ENCODE measurements at regions not wholly inside any gene's neighbourhood (a gene's known extent, or its start where the extent isn't known, plus 50 kb on each side); places are given as distances from the start of the nearest gene placed in this dataset.

GRCh38 chr7:34207810-34208209, 302.5 kb downstream of the BMPER start:
- Histone ChIP-seq H3K36me3 (ENCODE audit: control insufficient read depth in 2 of 2, insufficient read depth in 2 of 2, low read length in 2 of 2) (no peaks in the 10 kb centered on the region), H3K27ac (ENCODE audit: low read length) (no peak overlapping the region), H3K9me3 (ENCODE audit: control insufficient read depth in 2 of 2, low read length in 2 of 2) (no peaks in the 10 kb centered on the region)

GRCh38 chr7:34208878-34209621, 303.7 kb downstream of the BMPER start:
- Histone ChIP-seq H3K27ac (ENCODE audit: low read length) (no peak overlapping the region), H3K9ac (ENCODE audit: low read length in 2 of 2) (no peak overlapping the region), H3K9me3 (ENCODE audit: control insufficient read depth in 2 of 2, low read length in 2 of 2) (no peaks in the 10 kb centered on the region), H3K27me3 (ENCODE audit: control insufficient read depth in 1 of 2, insufficient read depth in 2 of 2, low read length in 2 of 2) (no peaks in the 10 kb centered on the region), H3K36me3 (ENCODE audit: control insufficient read depth in 2 of 2, insufficient read depth in 2 of 2, low read length in 2 of 2) (no peaks in the 10 kb centered on the region), H3K4me3 (ENCODE audit: low read length in 2 of 2) (no peak overlapping the region), H3K4me1 (ENCODE audit: control insufficient read depth, insufficient read depth, low read length) (no peaks in the 10 kb centered on the region)

More at GRCh38 chr7:34207810-34208209, 302.5 kb downstream of the BMPER start:
- H3K4me3 ChIP-seq (ENCODE audit: low read length in 2 of 2): no peak overlapping the region
- no peaks in the 10 kb centered on the region for H3K27me3 ChIP-seq (ENCODE audit: control insufficient read depth in 1 of 2, insufficient read depth in 2 of 2, low read length in 2 of 2)
- no peaks in the 10 kb centered on the region for H3K4me1 ChIP-seq (ENCODE audit: control insufficient read depth, insufficient read depth, low read length)
- H3K9ac ChIP-seq (ENCODE audit: low read length in 2 of 2): no peak overlapping the region

GRCh38 chr7:34211018-34211417, 305.7 kb downstream of the BMPER start:
- Histone ChIP-seq H3K4me1 (ENCODE audit: control insufficient read depth, insufficient read depth, low read length) (no peaks in the 10 kb centered on the region), H3K9ac (ENCODE audit: low read length in 2 of 2) (no peak overlapping the region), H3K9me3 (ENCODE audit: control insufficient read depth in 2 of 2, low read length in 2 of 2) (no peaks in the 10 kb centered on the region), H3K4me3 (ENCODE audit: low read length in 2 of 2) (no peak overlapping the region), H3K27ac (ENCODE audit: low read length) (no peak overlapping the region), H3K36me3 (ENCODE audit: control insufficient read depth in 2 of 2, insufficient read depth in 2 of 2, low read length in 2 of 2) (no peaks in the 10 kb centered on the region), H3K27me3 (ENCODE audit: control insufficient read depth in 1 of 2, insufficient read depth in 2 of 2, low read length in 2 of 2) (no peaks in the 10 kb centered on the region)

- Histone ChIP-seq H3K9me3 (ENCODE audit: control insufficient read depth in 2 of 2, low read length in 2 of 2) (no peaks in the 10 kb centered on the region), H3K4me1 (ENCODE audit: control insufficient read depth, insufficient read depth, low read length) (no peaks in the 10 kb centered on the region), H3K36me3 (ENCODE audit: control insufficient read depth in 2 of 2, insufficient read depth in 2 of 2, low read length in 2 of 2) (no peaks in the 10 kb centered on the region), H3K9ac (ENCODE audit: low read length in 2 of 2) (no peak overlapping the region), H3K27ac (ENCODE audit: low read length) (no peak overlapping the region), H3K4me3 (ENCODE audit: low read length in 2 of 2) (no peak overlapping the region), H3K27me3 (ENCODE audit: control insufficient read depth in 1 of 2, insufficient read depth in 2 of 2, low read length in 2 of 2) (no peaks in the 10 kb centered on the region)
Measured at GRCh38 chr7:34217972-34218371, 312.6 kb downstream of the BMPER start.

GRCh38 chr7:34219153-34219718, 313.9 kb downstream of the BMPER start:
- Histone ChIP-seq H3K9me3 (ENCODE audit: control insufficient read depth in 2 of 2, low read length in 2 of 2) (no peaks in the 10 kb centered on the region), H3K27me3 (ENCODE audit: control insufficient read depth in 1 of 2, insufficient read depth in 2 of 2, low read length in 2 of 2) (no peaks in the 10 kb centered on the region), H3K4me1 (ENCODE audit: control insufficient read depth, insufficient read depth, low read length) (no peaks in the 10 kb centered on the region), H3K36me3 (ENCODE audit: control insufficient read depth in 2 of 2, insufficient read depth in 2 of 2, low read length in 2 of 2) (no peaks in the 10 kb centered on the region), H3K4me3 (ENCODE audit: low read length in 2 of 2) (no peak overlapping the region), H3K9ac (ENCODE audit: low read length in 2 of 2) (no peak overlapping the region), H3K27ac (ENCODE audit: low read length) (no peak overlapping the region)

GRCh38 chr7:34220506-34221185, 315.3 kb downstream of the BMPER start:
- no peaks in the 10 kb centered on the region for H3K27me3 ChIP-seq (ENCODE audit: control insufficient read depth in 1 of 2, insufficient read depth in 2 of 2, low read length in 2 of 2)
- H3K9me3 ChIP-seq (ENCODE audit: control insufficient read depth in 2 of 2, low read length in 2 of 2): no peaks in the 10 kb centered on the region
- H3K4me3 ChIP-seq (ENCODE audit: low read length in 2 of 2): no peak overlapping the region

GRCh38 chr7:34222316-34222715, 317.0 kb downstream of the BMPER start:
- no peak overlapping the region for H3K27ac ChIP-seq (ENCODE audit: low read length)
- no peaks in the 10 kb centered on the region for H3K36me3 ChIP-seq (ENCODE audit: control insufficient read depth in 2 of 2, insufficient read depth in 2 of 2, low read length in 2 of 2)
- no peak overlapping the region for H3K4me3 ChIP-seq (ENCODE audit: low read length in 2 of 2)
- H3K9me3 ChIP-seq (ENCODE audit: control insufficient read depth in 2 of 2, low read length in 2 of 2): no peaks in the 10 kb centered on the region
- H3K4me1 ChIP-seq (ENCODE audit: control insufficient read depth, insufficient read depth, low read length): no peaks in the 10 kb centered on the region
- peaks cover 0 to 2% of the 10 kb centered on the region in 2 donors for H3K27me3 ChIP-seq (ENCODE audit: control insufficient read depth in 1 of 2, insufficient read depth in 2 of 2, low read length in 2 of 2)
- H3K9ac ChIP-seq (ENCODE audit: low read length in 2 of 2): no peak overlapping the region

More at GRCh38 chr7:34220506-34221185, 315.3 kb downstream of the BMPER start:
- Histone ChIP-seq H3K27ac (ENCODE audit: low read length) (no peak overlapping the region), H3K9ac (ENCODE audit: low read length in 2 of 2) (no peak overlapping the region), H3K36me3 (ENCODE audit: control insufficient read depth in 2 of 2, insufficient read depth in 2 of 2, low read length in 2 of 2) (no peaks in the 10 kb centered on the region), H3K4me1 (ENCODE audit: control insufficient read depth, insufficient read depth, low read length) (no peaks in the 10 kb centered on the region)

- Histone ChIP-seq H3K27me3 (ENCODE audit: control insufficient read depth in 1 of 2, insufficient read depth in 2 of 2, low read length in 2 of 2) (peaks cover 0 to 2% of the 10 kb centered on the region in 2 donors), H3K9ac (ENCODE audit: low read length in 2 of 2) (no peak overlapping the region), H3K36me3 (ENCODE audit: control insufficient read depth in 2 of 2, insufficient read depth in 2 of 2, low read length in 2 of 2) (no peaks in the 10 kb centered on the region), H3K4me1 (ENCODE audit: control insufficient read depth, insufficient read depth, low read length) (no peaks in the 10 kb centered on the region), H3K27ac (ENCODE audit: low read length) (no peak overlapping the region), H3K9me3 (ENCODE audit: control insufficient read depth in 2 of 2, low read length in 2 of 2) (no peaks in the 10 kb centered on the region), H3K4me3 (ENCODE audit: low read length in 2 of 2) (no peak overlapping the region)
Measured at GRCh38 chr7:34222722-34223121, 317.4 kb downstream of the BMPER start.

- Histone ChIP-seq H3K4me3 (ENCODE audit: low read length in 2 of 2) (no peak overlapping the region), H3K9ac (ENCODE audit: low read length in 2 of 2) (no peak overlapping the region), H3K4me1 (ENCODE audit: control insufficient read depth, insufficient read depth, low read length) (no peaks in the 10 kb centered on the region), H3K27ac (ENCODE audit: low read length) (no peak overlapping the region), H3K36me3 (ENCODE audit: control insufficient read depth in 2 of 2, insufficient read depth in 2 of 2, low read length in 2 of 2) (no peaks in the 10 kb centered on the region), H3K9me3 (ENCODE audit: control insufficient read depth in 2 of 2, low read length in 2 of 2) (no peaks in the 10 kb centered on the region), H3K27me3 (ENCODE audit: control insufficient read depth in 1 of 2, insufficient read depth in 2 of 2, low read length in 2 of 2) (peaks cover 0 to 2% of the 10 kb centered on the region in 2 donors)
Measured at GRCh38 chr7:34224281-34224680, 318.9 kb downstream of the BMPER start.

GRCh38 chr7:34225193-34225592, 319.9 kb downstream of the BMPER start:
- Histone ChIP-seq H3K4me1 (ENCODE audit: control insufficient read depth, insufficient read depth, low read length) (no peaks in the 10 kb centered on the region), H3K36me3 (ENCODE audit: control insufficient read depth in 2 of 2, insufficient read depth in 2 of 2, low read length in 2 of 2) (no peaks in the 10 kb centered on the region), H3K27ac (ENCODE audit: low read length) (no peak overlapping the region), H3K9me3 (ENCODE audit: control insufficient read depth in 2 of 2, low read length in 2 of 2) (no peaks in the 10 kb centered on the region), H3K27me3 (ENCODE audit: control insufficient read depth in 1 of 2, insufficient read depth in 2 of 2, low read length in 2 of 2) (peaks cover 0 to 2% of the 10 kb centered on the region in 2 donors), H3K4me3 (ENCODE audit: low read length in 2 of 2) (no peak overlapping the region), H3K9ac (ENCODE audit: low read length in 2 of 2) (no peak overlapping the region)

GRCh38 chr7:34227525-34227924, 322.2 kb downstream of the BMPER start:
- Histone ChIP-seq H3K4me3 (ENCODE audit: low read length in 2 of 2) (no peak overlapping the region), H3K27ac (ENCODE audit: low read length) (no peak overlapping the region), H3K4me1 (ENCODE audit: control insufficient read depth, insufficient read depth, low read length) (no peaks in the 10 kb centered on the region), H3K27me3 (ENCODE audit: control insufficient read depth in 1 of 2, insufficient read depth in 2 of 2, low read length in 2 of 2) (peaks cover 0 to 2% of the 10 kb centered on the region in 2 donors), H3K36me3 (ENCODE audit: control insufficient read depth in 2 of 2, insufficient read depth in 2 of 2, low read length in 2 of 2) (no peaks in the 10 kb centered on the region), H3K9ac (ENCODE audit: low read length in 2 of 2) (no peak overlapping the region), H3K9me3 (ENCODE audit: control insufficient read depth in 2 of 2, low read length in 2 of 2) (no peaks in the 10 kb centered on the region)
